HCT116 (cell line): ENCODE measurements at regions not wholly inside any gene's neighbourhood (a gene's known extent, or its start where the extent isn't known, plus 50 kb on each side); places are given as distances from the start of the nearest gene placed in this dataset.

Source experiments
- CEBPB ChIP-seq: IDR thresholded peaks from 2 replicates; pipeline ENCODE4 v1.6.1; 2012; ENCODE audit warnings: low read depth
- CTCF ChIP-seq, 3 experiments: fragments of 200-600 bp in 1 of 3; sonication (generic) in 1 of 3; IDR thresholded peaks in 2 of 3; conservative IDR thresholded peaks in 1 of 3; 2 replicates each; pipeline ENCODE4 v1.5.1; 2012 to 2017; ENCODE audit warnings: low read depth in 2 of 3, low read length in 2 of 3, antibody characterized with exemption in 1 of 3, borderline replicate concordance in 1 of 3, control low read depth in 1 of 3, mild to moderate bottlenecking in 1 of 3, mixed read lengths in 1 of 3, mixed run types in 1 of 3, moderate library complexity in 1 of 3; ENCODE audit not compliant: insufficient read depth in 1 of 3
- EZH2 ChIP-seq: fragments of 200-600 bp; sonication (generic); IDR thresholded peaks from 2 replicates; pipeline ENCODE4 v1.6.1; 2017; ENCODE audit warnings: antibody characterized with exemption, mixed run types
- POLR2AphosphoS5 ChIP-seq: IDR thresholded peaks from 2 replicates; pipeline ENCODE4 v1.6.1; 2011; ENCODE audit warnings: mild to moderate bottlenecking, low read depth, low read length, moderate library complexity
- RAD21 ChIP-seq: IDR thresholded peaks from 2 replicates; pipeline ENCODE4 v1.6.1; 2012; ENCODE audit warnings: low read depth, mild to moderate bottlenecking
- REST ChIP-seq: IDR thresholded peaks from 2 replicates; pipeline ENCODE4 v1.6.1; 2012; ENCODE audit warnings: low read depth
- SIN3A ChIP-seq: IDR thresholded peaks from 2 replicates; pipeline ENCODE4 v1.6.1; 2012; ENCODE audit warnings: low read depth
- ZBTB33 ChIP-seq: IDR thresholded peaks from 2 replicates; pipeline ENCODE4 v1.6.1; 2011; ENCODE audit warnings: mild to moderate bottlenecking, low read length, moderate library complexity; ENCODE audit not compliant: insufficient replicate concordance; ENCODE audit errors: extremely low read depth
- TF ChIP-seq, protein P1 (sequence below): IDR thresholded peaks from 2 replicates; pipeline ENCODE4 v1.6.1; 2012

- TF ChIP-seq ZBTB33 (no peak), CTCF (IDR thresholded peaks at IDR 0.05 in 2 of 3, conservative IDR thresholded peaks at IDR 0.05 in 1 of 3; ENCODE audit: borderline replicate concordance in 1 of 3, insufficient read depth in 1 of 3, low read depth in 2 of 3, low read length in 2 of 3) (no peak), REST (no peak), POLR2AphosphoS5 (no peak), SIN3A (no peak), RAD21 (no peak), EZH2 (no peak), CEBPB (no peak)
- TF ChIP-seq, protein P1, sequence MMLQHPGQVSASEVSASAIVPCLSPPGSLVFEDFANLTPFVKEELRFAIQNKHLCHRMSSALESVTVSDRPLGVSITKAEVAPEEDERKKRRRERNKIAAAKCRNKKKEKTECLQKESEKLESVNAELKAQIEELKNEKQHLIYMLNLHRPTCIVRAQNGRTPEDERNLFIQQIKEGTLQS: no peak
Observed at GRCh38 chr10:20502903-20503585, 394.1 kb downstream of the NEBL start.
